NCI-H2107 (cell line): ENCODE measurements at regions not wholly inside any gene's neighbourhood (a gene's known extent, or its start where the extent isn't known, plus 50 kb on each side); places are given as distances from the start of the nearest gene placed in this dataset.
"Not testable (repeated sequence)": the region's sequence is repeated elsewhere in the genome, so short reads cannot be mapped to it uniquely, and the experiment has no call there.

Experiments used
- DNase-seq: peaks from one replicate; lab custom pipeline; 2025; lab: John Stamatoyannopoulos, UW

DNA sequence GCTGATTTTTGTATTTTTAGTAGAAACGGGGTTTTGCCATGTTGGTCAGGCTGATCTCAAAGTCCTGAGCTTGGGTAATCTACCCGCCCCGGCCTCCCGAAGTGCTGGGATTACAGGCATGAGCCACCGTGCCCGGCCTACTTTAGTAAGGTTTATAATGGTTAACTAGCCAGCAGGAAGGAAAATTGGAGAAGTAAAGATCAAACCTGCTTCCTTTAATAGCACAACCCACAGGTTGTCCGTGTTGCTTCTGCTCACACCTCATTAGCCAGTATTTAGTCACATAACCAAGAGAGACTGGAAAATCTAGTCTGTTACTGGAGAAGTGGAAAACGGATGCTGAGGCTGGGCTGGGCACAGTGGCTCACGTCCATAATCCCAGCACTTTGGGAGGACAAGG is 51.9 kb upstream of the TBL1XR1 start:
- DNase-seq = no peak

GRCh38 chr3:177250151-177250550 is 52.9 kb upstream of the TBL1XR1 start:
- no peak for DNase-seq

GRCh38 chr3:177251755-177252154 is 54.5 kb upstream of the TBL1XR1 start:
- no peak for DNase-seq

DNA sequence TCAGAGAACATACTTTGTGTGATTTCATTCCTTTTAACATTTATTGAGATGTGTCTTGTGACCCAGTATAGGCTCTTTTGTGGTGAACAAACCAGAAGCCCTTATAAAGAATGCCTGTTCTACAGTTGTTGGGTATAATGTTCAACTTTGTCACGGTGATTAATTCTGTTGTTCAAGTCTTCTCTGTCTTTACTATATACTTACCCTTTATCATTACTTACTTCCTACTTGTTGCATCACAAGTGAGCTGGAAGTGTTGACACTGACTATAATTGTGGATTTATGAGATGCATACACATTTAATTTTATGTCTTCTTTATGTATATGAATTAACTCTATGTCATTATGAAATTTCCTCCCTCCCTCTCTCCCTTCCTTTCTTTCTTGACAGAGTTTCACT is 59.7 kb upstream of the TBL1XR1 start:
- DNase-seq = no peak

DNA sequence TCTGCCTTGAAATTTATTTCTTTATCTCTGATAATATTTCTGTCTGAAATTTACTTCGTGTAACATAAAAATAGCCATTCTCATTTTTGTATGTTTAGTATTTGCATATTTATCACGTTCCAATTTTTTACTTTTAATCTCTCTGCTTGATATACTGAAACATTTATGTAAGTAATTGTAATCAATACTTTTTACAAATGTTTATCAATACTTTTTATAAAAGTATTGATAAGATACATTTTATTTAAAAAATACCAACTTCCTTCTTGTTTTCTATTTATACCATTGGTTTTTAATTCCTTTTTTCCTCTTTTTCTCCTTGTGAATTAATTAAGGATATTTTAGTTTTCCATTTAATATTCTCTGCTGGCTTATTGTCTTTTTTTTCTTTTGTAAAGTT is 60.3 kb upstream of the TBL1XR1 start:
- no peak for DNase-seq

GRCh38 chr3:177262396-177262795 is 65.1 kb upstream of the TBL1XR1 start:
- DNase-seq = no peak

GRCh38 chr3:177263615-177264368 is 66.5 kb upstream of the TBL1XR1 start:
- DNase-seq = no peak

- DNase-seq = not testable (repeated sequence)
These were observed 74.7 kb upstream of the TBL1XR1 start for GRCh38 chr3:177271811-177272501.

DNA sequence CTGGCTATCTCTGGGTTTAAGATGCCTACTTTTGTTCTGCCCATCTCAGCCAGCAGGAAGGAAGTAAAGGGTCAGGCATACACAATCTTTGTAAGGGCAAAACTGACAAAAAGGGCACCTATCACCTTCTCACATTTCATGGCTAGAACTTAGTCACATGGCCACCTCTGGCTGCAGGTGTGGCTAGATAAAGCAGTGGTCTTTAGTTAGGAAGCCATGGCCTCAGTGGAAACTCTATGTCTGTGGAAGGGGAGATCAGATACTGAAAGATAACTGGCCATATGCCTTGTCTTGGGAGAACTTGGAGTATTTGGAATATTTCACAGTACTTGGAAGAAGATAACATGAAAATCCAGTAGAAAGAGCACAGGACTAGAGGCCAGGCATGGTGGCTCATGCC is 80.7 kb upstream of the TBL1XR1 start:
- no peak for DNase-seq

- no peak for DNase-seq
These were observed 82.0 kb upstream of the TBL1XR1 start for GRCh38 chr3:177279118-177279815.

DNA sequence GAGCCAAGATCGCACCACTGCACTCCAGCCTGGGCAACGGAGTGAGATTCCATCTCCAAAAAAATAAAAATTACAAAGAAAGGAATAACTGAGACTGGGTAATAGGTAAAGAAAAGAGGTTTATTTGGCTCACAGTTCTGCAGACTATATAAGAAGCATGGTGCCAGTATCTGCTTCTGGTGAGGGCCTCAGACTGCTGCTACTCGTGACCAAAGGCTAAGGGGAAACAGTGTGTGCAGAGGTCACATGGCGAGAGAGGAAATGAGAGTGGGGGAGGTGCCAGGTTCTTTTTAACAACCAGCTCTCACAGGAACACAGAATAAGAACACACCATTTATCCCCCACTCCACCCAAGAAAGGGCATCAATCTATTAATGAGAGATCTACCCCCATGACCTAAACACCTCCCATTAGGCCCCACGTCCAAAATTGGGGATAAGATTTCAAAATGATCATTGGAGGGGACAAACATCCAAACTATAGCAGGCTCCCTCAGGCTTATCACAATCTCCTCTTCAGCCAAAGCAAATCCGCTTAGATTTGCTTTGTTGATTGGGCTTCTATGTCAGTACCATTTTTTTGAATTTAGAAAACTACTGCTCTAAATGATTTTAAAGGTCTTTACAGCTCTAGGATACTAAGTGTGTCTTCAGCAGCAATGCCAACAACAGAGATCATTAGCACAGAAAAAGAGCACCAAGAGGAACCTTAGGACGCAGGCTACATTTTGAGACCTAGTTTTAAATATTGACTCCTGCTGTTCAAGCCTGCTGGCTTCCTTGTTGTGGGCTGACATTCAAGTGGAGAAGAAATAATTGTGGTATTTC is 84.2 kb upstream of the TBL1XR1 start:
- peak; percentile 94 for DNase-seq

- DNase-seq = peak; percentile 95
These were observed 84.9 kb upstream of the TBL1XR1 start for GRCh38 chr3:177282119-177282655.

DNA sequence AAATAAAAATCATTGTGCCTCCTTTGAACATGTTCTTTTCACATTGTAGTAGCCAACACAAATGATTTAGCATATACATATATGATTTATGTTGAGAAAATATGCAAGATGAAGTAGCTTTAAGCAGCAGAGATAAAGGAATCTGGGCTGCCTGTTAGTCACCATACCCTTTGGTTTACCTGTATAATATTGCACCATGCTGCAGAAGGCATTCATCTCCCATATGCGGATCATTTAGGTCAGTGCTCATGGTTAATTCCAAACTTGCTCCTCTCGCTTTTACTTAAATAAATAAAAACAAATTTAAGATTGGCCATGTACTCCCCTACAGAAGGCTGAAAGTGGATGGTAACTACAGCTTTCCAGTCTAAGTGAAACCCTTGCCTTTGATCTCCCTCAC is 86.7 kb upstream of the TBL1XR1 start:
- no peak for DNase-seq

- DNase-seq = peak; percentile 34
These were observed 87.2 kb upstream of the TBL1XR1 start for GRCh38 chr3:177284383-177284881.

GRCh38 chr3:177286034-177286433 is 88.8 kb upstream of the TBL1XR1 start:
- no peak for DNase-seq

- DNase-seq = no peak
These were observed 89.9 kb upstream of the TBL1XR1 start for GRCh38 chr3:177287231-177287630.

DNA sequence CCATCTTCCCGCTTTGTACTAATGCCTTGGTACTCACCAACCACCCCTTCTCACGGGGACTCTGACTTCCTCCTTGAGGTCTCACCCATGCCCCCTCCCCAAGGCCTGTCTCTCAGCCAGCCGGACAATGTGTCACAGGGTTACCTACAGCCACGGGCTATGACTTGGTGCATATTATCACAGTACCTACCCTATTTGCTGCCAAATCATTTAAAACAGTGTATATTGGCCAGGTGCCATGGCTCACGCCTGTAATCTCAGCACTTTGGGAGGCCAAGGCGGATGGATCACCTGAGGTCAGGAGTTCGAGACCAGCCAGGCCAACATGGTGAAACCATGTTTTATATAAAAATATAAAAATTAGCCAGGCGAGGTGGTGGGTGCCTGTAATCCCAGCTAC is 93.4 kb upstream of the TBL1XR1 start:
- no peak for DNase-seq

- DNase-seq = no peak
These were observed 96.9 kb upstream of the TBL1XR1 start for GRCh38 chr3:177294221-177294620.

DNA sequence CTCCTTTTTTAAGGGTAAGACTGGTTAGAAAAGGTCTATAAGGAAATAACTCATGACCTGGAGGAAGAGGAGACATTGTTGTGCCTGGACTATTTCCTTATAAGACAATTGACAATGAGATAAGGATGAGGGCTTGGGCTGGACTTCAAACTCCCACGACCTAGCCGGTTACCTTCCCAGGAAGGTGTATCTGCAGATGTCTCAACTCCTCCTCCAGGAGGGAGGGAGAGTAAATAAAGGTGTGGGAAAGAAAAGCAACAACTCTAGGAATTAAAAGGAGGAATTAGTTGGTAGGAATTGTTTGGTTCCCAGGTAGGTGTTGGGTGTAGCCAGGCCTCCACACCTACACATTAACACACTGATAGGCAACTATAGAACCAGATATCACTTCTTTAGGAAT is 97.8 kb upstream of the TBL1XR1 start:
- no peak for DNase-seq

GRCh38 chr3:177299250-177299649 is 102.0 kb upstream of the TBL1XR1 start:
- no peak for DNase-seq

DNA sequence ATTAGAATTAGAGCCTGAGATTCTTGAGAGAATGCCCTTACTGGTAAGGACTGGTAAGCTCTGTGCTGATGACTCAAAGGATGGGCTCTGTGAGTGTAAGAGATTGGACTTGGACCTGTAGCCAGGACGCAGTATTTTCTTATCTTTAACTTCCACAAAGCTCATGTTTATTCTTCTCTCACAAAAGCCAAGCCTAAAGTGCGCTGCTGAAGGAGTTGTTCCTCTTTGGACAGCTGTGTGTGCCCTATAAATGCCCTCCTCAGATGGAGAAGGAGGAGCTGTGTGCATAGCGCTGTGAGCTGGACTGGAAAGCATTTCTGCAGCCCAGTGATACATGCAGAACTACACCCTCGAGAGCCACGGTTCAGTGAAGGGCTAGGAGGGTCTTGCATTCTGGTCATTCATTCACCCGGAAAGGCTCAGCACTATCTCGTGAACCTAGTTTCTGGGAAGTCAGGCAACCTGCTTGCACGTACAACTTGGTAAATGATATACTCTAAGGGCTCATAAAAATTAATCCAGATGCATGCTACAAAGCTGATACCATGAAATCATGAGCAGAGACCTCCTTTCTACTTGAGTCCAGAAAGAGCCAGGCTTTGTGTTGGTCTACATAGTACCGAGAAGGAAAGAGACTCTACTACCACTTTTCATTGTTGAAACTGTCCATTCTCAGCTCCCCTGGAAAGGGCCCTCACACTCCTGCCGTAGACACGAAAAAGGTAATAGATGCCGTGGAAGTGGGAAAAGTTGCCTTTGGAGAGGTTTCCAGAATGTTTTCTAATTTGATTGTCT is 103.0 kb upstream of the TBL1XR1 start:
- DNase-seq = no peak
